22Rv1 (cell line): ENCODE measurements at regions not wholly inside any gene's neighbourhood (a gene's known extent, or its start where the extent isn't known, plus 50 kb on each side); places are given as distances from the start of the nearest gene placed in this dataset.
"Not testable (repeated sequence)": the region's sequence is repeated elsewhere in the genome, so short reads cannot be mapped to it uniquely, and the experiment has no call there.

Experiments
- H3K27ac ChIP-seq: fragments of 450-650 bp; 2 replicates; pipeline ENCODE4 v1.5.1; 2017
- ZFX ChIP-seq: fragments of 450-650 bp; IDR thresholded peaks from 2 replicates; pipeline ENCODE4 v1.6.1; 2017; ENCODE audit warnings: antibody characterized with exemption, borderline replicate concordance
- TF ChIP-seq, protein P1 (sequence below): fragments of 450-650 bp; IDR thresholded peaks from 2 replicates; pipeline ENCODE4 v1.5.1; 2017; ENCODE audit warnings: mild to moderate bottlenecking

DNA sequence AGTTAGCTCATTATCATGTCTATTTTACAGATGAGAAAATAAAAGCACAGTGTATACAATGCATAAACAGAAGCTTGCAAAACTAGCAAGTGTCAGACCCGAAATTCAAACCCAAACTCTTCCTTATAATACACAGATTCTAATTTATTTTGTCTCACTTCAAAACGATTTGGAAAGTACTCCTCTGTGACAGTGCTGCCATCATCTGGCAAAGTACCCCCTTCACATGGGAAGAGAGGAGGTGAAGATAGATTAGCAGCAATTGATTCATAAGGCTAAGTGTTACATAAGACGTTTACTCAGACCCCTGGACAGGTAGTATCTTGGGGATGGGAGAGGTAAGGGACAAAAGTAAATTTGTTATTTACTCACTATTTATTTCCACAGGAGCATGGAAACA, 744.0 kb upstream of the SGO1 start:
- TF ChIP-seq, protein P1, sequence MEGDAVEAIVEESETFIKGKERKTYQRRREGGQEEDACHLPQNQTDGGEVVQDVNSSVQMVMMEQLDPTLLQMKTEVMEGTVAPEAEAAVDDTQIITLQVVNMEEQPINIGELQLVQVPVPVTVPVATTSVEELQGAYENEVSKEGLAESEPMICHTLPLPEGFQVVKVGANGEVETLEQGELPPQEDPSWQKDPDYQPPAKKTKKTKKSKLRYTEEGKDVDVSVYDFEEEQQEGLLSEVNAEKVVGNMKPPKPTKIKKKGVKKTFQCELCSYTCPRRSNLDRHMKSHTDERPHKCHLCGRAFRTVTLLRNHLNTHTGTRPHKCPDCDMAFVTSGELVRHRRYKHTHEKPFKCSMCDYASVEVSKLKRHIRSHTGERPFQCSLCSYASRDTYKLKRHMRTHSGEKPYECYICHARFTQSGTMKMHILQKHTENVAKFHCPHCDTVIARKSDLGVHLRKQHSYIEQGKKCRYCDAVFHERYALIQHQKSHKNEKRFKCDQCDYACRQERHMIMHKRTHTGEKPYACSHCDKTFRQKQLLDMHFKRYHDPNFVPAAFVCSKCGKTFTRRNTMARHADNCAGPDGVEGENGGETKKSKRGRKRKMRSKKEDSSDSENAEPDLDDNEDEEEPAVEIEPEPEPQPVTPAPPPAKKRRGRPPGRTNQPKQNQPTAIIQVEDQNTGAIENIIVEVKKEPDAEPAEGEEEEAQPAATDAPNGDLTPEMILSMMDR = peak; percentile 66
- no peak for TF ChIP-seq ZFX
- no peak overlapping the region for H3K27ac ChIP-seq

DNA sequence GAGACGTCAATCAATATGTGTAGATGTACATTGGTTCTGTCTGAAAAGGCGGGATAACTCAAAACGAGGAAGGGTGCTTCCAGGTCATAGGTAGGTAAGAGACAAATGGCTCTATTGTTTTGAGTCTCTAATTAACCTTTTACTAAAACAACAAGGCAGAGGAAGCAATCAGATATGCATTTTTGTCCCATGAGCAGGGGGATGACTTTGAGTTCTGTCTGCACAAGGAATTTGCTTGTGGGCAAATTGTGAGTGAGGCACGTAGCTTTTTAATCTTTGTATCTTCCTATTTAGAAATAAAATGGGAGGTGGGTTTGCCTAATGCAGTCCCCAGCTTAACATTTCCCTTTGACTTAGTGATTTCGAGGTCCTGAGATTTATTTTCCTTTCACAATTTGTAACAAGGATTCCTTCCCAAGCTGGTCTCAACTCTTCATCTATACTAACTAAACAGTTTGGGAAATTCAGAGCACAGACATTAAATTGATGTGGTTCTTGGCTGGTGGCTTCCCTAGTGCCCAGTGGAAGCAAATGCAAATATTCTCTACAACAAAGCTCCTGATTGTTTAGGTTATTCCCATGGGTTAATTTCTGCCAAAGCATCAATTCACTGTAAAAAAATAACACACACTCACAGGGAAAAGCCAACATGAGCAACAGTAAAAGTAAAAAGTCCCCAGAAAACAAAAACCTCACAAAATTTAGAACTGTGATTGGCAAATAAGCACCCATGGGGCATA, 738.8 kb upstream of the SGO1 start:
- TF ChIP-seq, protein P1 = no peak
- no peak for TF ChIP-seq ZFX
- no peak overlapping the region for H3K27ac ChIP-seq

- H3K27ac ChIP-seq = not testable (repeated sequence)
Observed at GRCh38 chr3:20921112-20921511, 735.1 kb upstream of the SGO1 start.

GRCh38 chr3:20916951-20917606, 731.1 kb upstream of the SGO1 start:
- TF ChIP-seq ZFX = no peak
- TF ChIP-seq, protein P1 = no peak
- no peak overlapping the region for H3K27ac ChIP-seq

GRCh38 chr3:20914310-20914709, 728.3 kb upstream of the SGO1 start:
- TF ChIP-seq, protein P1 = no peak
- TF ChIP-seq ZFX = no peak
- no peak overlapping the region for H3K27ac ChIP-seq

DNA sequence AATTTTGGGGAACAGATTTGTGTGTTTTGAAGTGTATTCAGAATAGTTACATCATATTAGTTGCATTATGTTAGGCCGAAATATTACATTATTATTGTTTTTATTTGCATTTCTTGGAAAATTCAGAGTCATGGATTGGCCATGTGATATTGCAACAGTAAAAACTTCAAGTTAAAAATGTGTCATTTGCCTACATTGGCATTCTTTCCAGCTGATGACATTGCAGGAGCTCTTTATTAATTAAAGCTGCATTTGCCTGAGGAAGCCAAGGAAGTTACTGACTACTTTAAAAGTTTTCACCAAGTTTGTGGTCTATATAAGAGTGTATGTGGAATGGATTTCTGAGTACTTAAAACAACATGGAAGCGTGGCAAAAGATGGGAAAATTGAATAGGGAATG, 726.4 kb upstream of the SGO1 start:
- no peak overlapping the region for H3K27ac ChIP-seq
- TF ChIP-seq ZFX = no peak
- TF ChIP-seq, protein P1 = no peak

DNA sequence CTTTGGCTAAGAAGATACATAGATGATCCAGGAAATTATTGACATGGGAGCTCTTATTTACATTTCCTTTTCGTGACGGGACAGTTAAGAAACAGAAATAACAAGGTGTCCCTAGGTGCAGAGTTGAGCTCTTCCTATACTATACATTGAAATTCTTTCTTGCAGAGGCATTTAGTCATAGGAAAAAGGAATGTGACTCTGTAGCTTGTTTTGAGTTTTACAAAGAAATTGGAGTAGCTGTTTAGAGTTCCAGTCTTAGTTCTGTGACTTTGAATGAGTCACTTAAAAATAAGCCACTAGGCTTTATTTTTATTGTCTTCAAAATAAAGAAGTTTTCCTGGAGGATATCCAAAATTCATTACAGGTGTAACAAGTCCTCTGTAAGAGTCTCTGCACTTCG, 723.5 kb upstream of the SGO1 start:
- H3K27ac ChIP-seq = no peak overlapping the region
- no peak for TF ChIP-seq ZFX
- TF ChIP-seq, protein P1 = no peak
